ENCODE measurements at regions not wholly inside any gene's neighbourhood (a gene's known extent, or its start where the extent isn't known, plus 50 kb on each side); places are given as distances from the start of the nearest gene placed in this dataset.

DNA sequence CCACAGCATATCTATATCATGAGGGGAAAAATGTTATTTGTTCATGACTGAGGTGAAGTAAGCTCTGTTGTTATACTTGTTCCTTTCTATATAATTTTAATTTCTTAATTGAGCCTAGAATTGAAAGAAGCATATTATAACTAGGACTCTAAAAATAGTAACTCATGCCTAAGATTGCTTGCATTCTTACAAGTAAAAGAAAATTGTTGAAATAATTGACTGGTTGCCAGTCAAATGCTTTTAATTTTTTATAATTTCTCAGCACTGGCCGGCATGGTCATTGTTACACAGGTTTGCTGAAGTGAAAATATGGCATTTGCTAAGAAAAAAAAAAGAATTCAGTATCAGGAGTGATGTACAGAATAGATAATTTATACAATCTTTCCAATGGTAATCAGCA lies 104.8 kb downstream of the GASK1B start:
- Histone ChIP-seq H3K4me1 (no peaks in the 10 kb centered on the region), H3K4me3 (no peak overlapping the region), H3K36me3 (no peaks in the 10 kb centered on the region), H3K9me3 (no peaks in the 10 kb centered on the region), H3K27me3 (no peaks in the 10 kb centered on the region), H3K27ac (no peak overlapping the region)
- intact Hi-C loops (cut with DNase I; ENCODE audit: low total_unique reads) (no loop called here), in situ Hi-C loops (cut with MboI; ENCODE audit: low sequenced_read_pairs in 4 of 4) (no loop called here)
- ATAC-seq: no peak
- DNase-seq: no peak
- TF ChIP-seq POLR2A (IDR thresholded peaks at IDR 0.05): no peak
- TF ChIP-seq, protein P1, sequence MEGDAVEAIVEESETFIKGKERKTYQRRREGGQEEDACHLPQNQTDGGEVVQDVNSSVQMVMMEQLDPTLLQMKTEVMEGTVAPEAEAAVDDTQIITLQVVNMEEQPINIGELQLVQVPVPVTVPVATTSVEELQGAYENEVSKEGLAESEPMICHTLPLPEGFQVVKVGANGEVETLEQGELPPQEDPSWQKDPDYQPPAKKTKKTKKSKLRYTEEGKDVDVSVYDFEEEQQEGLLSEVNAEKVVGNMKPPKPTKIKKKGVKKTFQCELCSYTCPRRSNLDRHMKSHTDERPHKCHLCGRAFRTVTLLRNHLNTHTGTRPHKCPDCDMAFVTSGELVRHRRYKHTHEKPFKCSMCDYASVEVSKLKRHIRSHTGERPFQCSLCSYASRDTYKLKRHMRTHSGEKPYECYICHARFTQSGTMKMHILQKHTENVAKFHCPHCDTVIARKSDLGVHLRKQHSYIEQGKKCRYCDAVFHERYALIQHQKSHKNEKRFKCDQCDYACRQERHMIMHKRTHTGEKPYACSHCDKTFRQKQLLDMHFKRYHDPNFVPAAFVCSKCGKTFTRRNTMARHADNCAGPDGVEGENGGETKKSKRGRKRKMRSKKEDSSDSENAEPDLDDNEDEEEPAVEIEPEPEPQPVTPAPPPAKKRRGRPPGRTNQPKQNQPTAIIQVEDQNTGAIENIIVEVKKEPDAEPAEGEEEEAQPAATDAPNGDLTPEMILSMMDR (IDR thresholded peaks at IDR 0.05 in 4 of 5, conservative IDR thresholded peaks at IDR 0.05 in 1 of 5): no peak

DNA sequence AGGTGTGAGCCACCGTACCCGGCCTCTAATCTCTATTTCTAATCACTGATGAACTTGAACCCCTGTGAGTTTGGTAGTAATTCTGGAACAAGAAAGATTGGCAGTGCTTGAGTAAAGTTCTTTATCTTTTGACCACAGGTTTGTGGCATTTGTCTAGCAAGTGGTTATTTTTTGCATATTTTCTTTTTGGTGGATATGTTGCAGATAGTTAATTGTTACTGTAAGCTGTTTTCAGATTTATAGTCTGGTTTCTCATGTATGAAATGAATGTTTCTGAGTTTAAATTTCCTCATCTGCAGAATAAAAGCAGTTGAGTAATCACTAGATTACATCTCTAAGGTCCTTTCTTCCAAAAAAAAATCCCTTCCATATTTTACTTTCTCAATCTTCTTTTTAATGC lies 105.2 kb downstream of the GASK1B start:
- DNase-seq (no peak), ATAC-seq (no peak)
- no peak overlapping the region for H3K27ac ChIP-seq
- no peaks in the 10 kb centered on the region for H3K27me3 ChIP-seq
- no peaks in the 10 kb centered on the region for H3K4me1 ChIP-seq
- in situ Hi-C loops (cut with MboI; ENCODE audit: low sequenced_read_pairs in 4 of 4): no loop called here
- no peak overlapping the region for H3K4me3 ChIP-seq
- intact Hi-C loops (cut with DNase I; ENCODE audit: low total_unique reads): no loop called here
- no peaks in the 10 kb centered on the region for H3K9me3 ChIP-seq
- TF ChIP-seq POLR2A (IDR thresholded peaks at IDR 0.05): no peak
- TF ChIP-seq, protein P1 (IDR thresholded peaks at IDR 0.05 in 4 of 5, conservative IDR thresholded peaks at IDR 0.05 in 1 of 5): no peak
- no peaks in the 10 kb centered on the region for H3K36me3 ChIP-seq

DNA sequence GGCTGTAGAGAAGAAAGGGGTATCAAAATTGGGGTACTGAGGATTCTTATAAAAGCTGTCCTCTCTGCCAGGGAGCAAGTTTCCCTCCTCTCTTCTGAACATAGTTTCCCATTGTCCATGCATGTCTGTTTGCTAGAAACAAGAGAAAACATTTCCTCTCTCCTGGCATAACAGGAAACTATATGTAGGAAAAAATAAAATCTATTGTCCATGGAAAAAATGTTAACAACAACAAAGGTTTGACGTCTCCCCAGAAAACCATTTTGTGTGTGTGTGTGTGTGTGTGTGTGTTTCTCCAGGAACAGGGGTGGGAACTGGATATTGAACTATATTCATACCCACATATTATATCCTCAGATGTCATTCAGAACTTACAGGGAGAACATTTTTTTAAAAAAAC lies 107.2 kb downstream of the GASK1B start:
- H3K4me1 ChIP-seq: no peaks in the 10 kb centered on the region
- in situ Hi-C loops (cut with MboI; ENCODE audit: low sequenced_read_pairs in 4 of 4): no loop called here
- DNase-seq (no peak), ATAC-seq (no peak)
- H3K9me3 ChIP-seq: no peaks in the 10 kb centered on the region
- no peaks in the 10 kb centered on the region for H3K36me3 ChIP-seq
- no peak overlapping the region for H3K27ac ChIP-seq
- no peak overlapping the region for H3K4me3 ChIP-seq
- TF ChIP-seq POLR2A (IDR thresholded peaks at IDR 0.05): no peak
- TF ChIP-seq, protein P1 (IDR thresholded peaks at IDR 0.05 in 4 of 5, conservative IDR thresholded peaks at IDR 0.05 in 1 of 5): no peak
- H3K27me3 ChIP-seq: no peaks in the 10 kb centered on the region
- intact Hi-C loops (cut with DNase I; ENCODE audit: low total_unique reads): no loop called here

DNA sequence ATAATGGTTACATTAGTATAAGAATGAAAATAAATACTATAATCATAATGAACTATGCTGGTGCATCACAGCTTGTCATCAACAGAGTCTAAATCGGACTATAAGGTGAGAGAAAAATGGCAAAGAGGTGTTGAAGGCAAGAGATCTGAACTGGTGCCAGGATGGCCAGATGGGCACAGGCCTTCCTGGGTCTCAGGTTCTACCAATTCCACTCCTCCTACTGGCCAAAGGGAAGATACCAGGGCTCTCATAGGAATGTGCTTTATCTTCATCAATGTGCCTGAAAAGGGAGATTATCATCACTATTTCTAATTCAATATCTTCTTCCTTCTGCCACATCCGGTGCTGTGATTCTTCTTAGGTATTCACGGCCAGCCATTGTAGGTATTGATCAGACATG lies 107.6 kb downstream of the GASK1B start:
- intact Hi-C loops (cut with DNase I; ENCODE audit: low total_unique reads): no loop called here
- TF ChIP-seq, protein P1 (IDR thresholded peaks at IDR 0.05 in 4 of 5, conservative IDR thresholded peaks at IDR 0.05 in 1 of 5): no peak
- TF ChIP-seq POLR2A (IDR thresholded peaks at IDR 0.05): no peak
- no peak for DNase-seq

DNA sequence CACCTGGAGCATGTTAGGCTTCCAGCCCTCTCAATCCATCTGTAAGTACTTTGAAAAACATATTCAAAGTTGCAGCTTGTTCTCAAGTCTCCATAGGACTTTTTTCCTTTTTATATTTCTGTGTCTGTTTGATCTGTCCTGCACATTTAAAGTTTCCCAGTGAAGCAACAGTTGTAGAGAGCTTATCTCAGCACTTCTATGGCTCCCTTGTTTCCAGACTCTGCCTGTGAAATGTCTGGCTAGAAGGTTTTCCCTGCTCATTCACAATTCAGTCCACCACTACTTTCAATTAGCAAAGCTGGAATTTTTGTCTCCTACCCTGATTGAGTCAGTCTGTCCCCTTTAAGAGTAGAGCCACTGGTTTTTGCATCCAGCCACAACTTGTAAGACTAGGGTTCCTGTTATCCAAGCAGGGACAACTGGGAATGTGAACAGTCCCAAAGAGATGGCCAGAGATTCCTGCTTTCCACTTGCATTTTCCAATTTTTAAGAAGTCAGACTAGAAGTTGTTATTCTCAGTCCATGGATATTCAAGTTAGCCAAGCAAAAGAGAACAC lies 116.1 kb downstream of the GASK1B start:
- ATAC-seq: no peak
- in situ Hi-C loops (cut with MboI; ENCODE audit: low sequenced_read_pairs in 4 of 4): no loop called here
- no peak overlapping the region for H3K27ac ChIP-seq

More for the DNA sequence above, 107.6 kb downstream of the GASK1B start:
- Histone ChIP-seq H3K36me3 (no peaks in the 10 kb centered on the region), H3K4me1 (no peaks in the 10 kb centered on the region), H3K27ac (no peak overlapping the region), H3K27me3 (no peaks in the 10 kb centered on the region), H3K4me3 (no peak overlapping the region), H3K9me3 (no peaks in the 10 kb centered on the region)
- in situ Hi-C loops (cut with MboI; ENCODE audit: low sequenced_read_pairs in 4 of 4): no loop called here
- ATAC-seq: no peak

More for the DNA sequence above, 116.1 kb downstream of the GASK1B start:
- Histone ChIP-seq H3K36me3 (no peaks in the 10 kb centered on the region), H3K9me3 (no peaks in the 10 kb centered on the region), H3K4me3 (no peak overlapping the region), H3K27me3 (no peaks in the 10 kb centered on the region), H3K4me1 (no peaks in the 10 kb centered on the region)
- TF ChIP-seq, protein P1 (IDR thresholded peaks at IDR 0.05 in 4 of 5, conservative IDR thresholded peaks at IDR 0.05 in 1 of 5): no peak
- no peak for TF ChIP-seq POLR2A (IDR thresholded peaks at IDR 0.05)
- intact Hi-C loops (cut with DNase I; ENCODE audit: low total_unique reads): no loop called here
- DNase-seq: no peak
